ENCODE measurements at regions not wholly inside any gene's neighbourhood (a gene's known extent, or its start where the extent isn't known, plus 50 kb on each side); places are given as distances from the start of the nearest gene placed in this dataset.

DNA sequence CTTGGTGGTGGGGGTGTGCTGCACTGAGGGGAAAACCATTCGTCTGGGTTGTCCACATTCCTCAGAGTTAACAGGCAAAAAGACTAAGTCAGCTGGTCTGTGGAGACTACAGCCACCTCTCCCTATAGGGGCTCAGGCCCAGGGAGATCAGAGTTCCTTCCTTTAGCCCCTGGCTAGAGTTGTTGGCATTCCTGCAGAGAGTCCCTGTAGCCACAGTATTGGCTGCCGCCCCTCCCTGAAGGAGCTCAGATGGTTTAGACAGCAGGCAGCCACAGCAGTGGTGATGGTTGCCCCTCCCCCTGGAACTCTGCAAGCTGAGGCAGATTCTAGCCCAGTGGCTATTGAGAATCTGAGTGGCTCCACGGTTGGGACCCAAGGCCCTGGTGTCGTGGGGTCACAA lies 1072.5 kb upstream of the ATXN7L3B start:
- TF ChIP-seq, protein P1, sequence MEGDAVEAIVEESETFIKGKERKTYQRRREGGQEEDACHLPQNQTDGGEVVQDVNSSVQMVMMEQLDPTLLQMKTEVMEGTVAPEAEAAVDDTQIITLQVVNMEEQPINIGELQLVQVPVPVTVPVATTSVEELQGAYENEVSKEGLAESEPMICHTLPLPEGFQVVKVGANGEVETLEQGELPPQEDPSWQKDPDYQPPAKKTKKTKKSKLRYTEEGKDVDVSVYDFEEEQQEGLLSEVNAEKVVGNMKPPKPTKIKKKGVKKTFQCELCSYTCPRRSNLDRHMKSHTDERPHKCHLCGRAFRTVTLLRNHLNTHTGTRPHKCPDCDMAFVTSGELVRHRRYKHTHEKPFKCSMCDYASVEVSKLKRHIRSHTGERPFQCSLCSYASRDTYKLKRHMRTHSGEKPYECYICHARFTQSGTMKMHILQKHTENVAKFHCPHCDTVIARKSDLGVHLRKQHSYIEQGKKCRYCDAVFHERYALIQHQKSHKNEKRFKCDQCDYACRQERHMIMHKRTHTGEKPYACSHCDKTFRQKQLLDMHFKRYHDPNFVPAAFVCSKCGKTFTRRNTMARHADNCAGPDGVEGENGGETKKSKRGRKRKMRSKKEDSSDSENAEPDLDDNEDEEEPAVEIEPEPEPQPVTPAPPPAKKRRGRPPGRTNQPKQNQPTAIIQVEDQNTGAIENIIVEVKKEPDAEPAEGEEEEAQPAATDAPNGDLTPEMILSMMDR (conservative IDR thresholded peaks at IDR 0.05 in 1 of 2, IDR thresholded peaks at IDR 0.05 in 1 of 2; ENCODE audit: extremely low read depth in 1 of 2, insufficient read depth in 1 of 2, low read depth in 1 of 2, low read length in 2 of 2) = no peak
- TF ChIP-seq EZH2 (IDR thresholded peaks at IDR 0.05; ENCODE audit: borderline replicate concordance, low read length) = no peak
